AG04449 (cell line): ENCODE measurements at regions not wholly inside any gene's neighbourhood (a gene's known extent, or its start where the extent isn't known, plus 50 kb on each side); places are given as distances from the start of the nearest gene placed in this dataset.

Source experiments
- CTCF ChIA-PET: fragments of 350-600 bp; formaldehyde crosslinking; extraction: SDS; loops from one replicate; lab custom pipeline; 2021; ENCODE audit warnings: antibody characterized with exemption; lab: Yijun Ruan, JAX
- POLR2A ChIA-PET: fragments of 400-600, 350-600 bp; formaldehyde crosslinking; extraction: SDS; loops from one replicate; lab custom pipeline; 2020; ENCODE audit warnings: antibody characterized with exemption, inconsistent platforms; lab: Yijun Ruan, JAX
- DNase-seq: peaks from one replicate; pipeline ENCODE4 v3.0.0-alpha.2; 2010; ENCODE audit warnings: low read depth, low spot score
- H3K4me3 ChIP-seq: 2 replicates; pipeline ENCODE4 v1.5.1; 2011; ENCODE audit warnings: low read depth, mild to moderate bottlenecking, control low read depth, low read length
- CTCF ChIP-seq: IDR thresholded peaks from one replicate; pipeline ENCODE4 v1.5.1; 2011; ENCODE audit warnings: mild to moderate bottlenecking, moderate library complexity, low read length, control low read depth, inconsistent platforms; ENCODE audit not compliant: insufficient read depth; ENCODE audit errors: missing control alignments

GRCh38 chr1:181911715-181912114 is 149.8 kb downstream of the ZNF648 start:
- ChIA-PET CTCF (no interaction called here), POLR2A (no interaction called here)
- DNase-seq: no peak
- H3K4me3 ChIP-seq: no peak overlapping the region
- no peak for TF ChIP-seq CTCF

GRCh38 chr1:181910905-181911304 is 150.6 kb downstream of the ZNF648 start:
- POLR2A ChIA-PET: no interaction called here
- H3K4me3 ChIP-seq: no peak overlapping the region
- TF ChIP-seq CTCF: no peak
- CTCF ChIA-PET: no interaction called here
- no peak for DNase-seq

GRCh38 chr1:181909010-181909409 is 152.5 kb downstream of the ZNF648 start:
- CTCF ChIA-PET: no interaction called here
- no peak for TF ChIP-seq CTCF
- H3K4me3 ChIP-seq: no peak overlapping the region
- POLR2A ChIA-PET: no interaction called here
- no peak for DNase-seq

- no peak for DNase-seq
- no peak for TF ChIP-seq CTCF
- CTCF ChIA-PET: no interaction called here
- H3K4me3 ChIP-seq: no peak overlapping the region
- POLR2A ChIA-PET: no interaction called here
Observed at GRCh38 chr1:181906631-181907030, 154.9 kb downstream of the ZNF648 start.

GRCh38 chr1:181905944-181906597 is 155.4 kb downstream of the ZNF648 start:
- no peak for TF ChIP-seq CTCF
- POLR2A ChIA-PET: no interaction called here
- CTCF ChIA-PET: no interaction called here
- H3K4me3 ChIP-seq: no peak overlapping the region
- DNase-seq: no peak

- POLR2A ChIA-PET: no interaction called here
- DNase-seq: no peak
- no peak overlapping the region for H3K4me3 ChIP-seq
- no peak for TF ChIP-seq CTCF
- CTCF ChIA-PET: interaction anchor here (0.6 kb wide), 1 partner anchor 1788 kb away, joined by 3 read pairs; no protein-coding TSS in a partner anchor
Observed at GRCh38 chr1:181898773-181899172, 162.7 kb downstream of the ZNF648 start.
